Gastroesophageal sphincter (tissue), 3 donors: ENCODE measurements at regions not wholly inside any gene's neighbourhood (a gene's known extent, or its start where the extent isn't known, plus 50 kb on each side); places are given as distances from the start of the nearest gene placed in this dataset.

Experiments
- CTCF ChIP-seq, 4 experiments: fragments of 200-600 bp in 2 of 4; fragments of 450-650 bp in 2 of 4; sonication (generic) in 1 of 4; IDR thresholded peaks; one replicate each; pipeline ENCODE4 v1.5.1; 2017 to 2019; ENCODE audit warnings: antibody characterized with exemption in 4 of 4, mild to moderate bottlenecking in 2 of 4, moderate library complexity in 2 of 4
- EP300 ChIP-seq: sonication (generic); formaldehyde crosslinking; IDR thresholded peaks from one replicate; pipeline ENCODE4 v1.6.1; 2017; ENCODE audit warnings: antibody characterized with exemption, mild to moderate bottlenecking
- POLR2A ChIP-seq, 2 donors: fragments of 450-650 bp; IDR thresholded peaks; one replicate each; pipeline ENCODE4 v1.6.1; 2017; ENCODE audit warnings: antibody characterized with exemption in 2 of 2, mild to moderate bottlenecking in 2 of 2, moderate library complexity in 1 of 2
- POLR2AphosphoS5 ChIP-seq: sonication (generic); formaldehyde crosslinking; IDR thresholded peaks from one replicate; pipeline ENCODE4 v1.6.1; 2017; ENCODE audit warnings: antibody characterized with exemption

GRCh38 chr3:94529816-94530215 is 467.0 kb downstream of the NSUN3 start:
- TF ChIP-seq POLR2AphosphoS5 (no peak), CTCF (IDR thresholded peaks at IDR 0.05) (no peak), POLR2A (IDR thresholded peaks at IDR 0.05) (no peak), EP300 (no peak)
